ENCODE measurements at regions not wholly inside any gene's neighbourhood (a gene's known extent, or its start where the extent isn't known, plus 50 kb on each side); places are given as distances from the start of the nearest gene placed in this dataset.

GRCh38 chr11:112852143-112852866, 108.9 kb upstream of the NCAM1 start:
- peak; percentile 72 for DNase-seq (ENCODE audit: low read depth)

- DNase-seq (ENCODE audit: low read depth): no peak
Measured at GRCh38 chr11:112856133-112856532, 105.1 kb upstream of the NCAM1 start.

GRCh38 chr11:112856591-112856990, 104.6 kb upstream of the NCAM1 start:
- DNase-seq (ENCODE audit: low read depth): peak; percentile 46

GRCh38 chr11:112858289-112859023, 102.8 kb upstream of the NCAM1 start:
- DNase-seq (ENCODE audit: low read depth): no peak

GRCh38 chr11:112859787-112860186, 101.4 kb upstream of the NCAM1 start:
- DNase-seq (ENCODE audit: low read depth): no peak

GRCh38 chr11:112861356-112861755, 99.9 kb upstream of the NCAM1 start:
- no peak for DNase-seq (ENCODE audit: low read depth)

GRCh38 chr11:112863305-112863704, 97.9 kb upstream of the NCAM1 start:
- DNase-seq (ENCODE audit: low read depth): no peak

GRCh38 chr11:112864672-112865071, 96.5 kb upstream of the NCAM1 start:
- DNase-seq (ENCODE audit: low read depth): no peak

- no peak for DNase-seq (ENCODE audit: low read depth)
Measured at GRCh38 chr11:112871909-112872500, 89.2 kb upstream of the NCAM1 start.

GRCh38 chr11:112874980-112875379, 86.2 kb upstream of the NCAM1 start:
- DNase-seq (ENCODE audit: low read depth): no peak

GRCh38 chr11:112877581-112877980, 83.6 kb upstream of the NCAM1 start:
- no peak for DNase-seq (ENCODE audit: low read depth)

- DNase-seq (ENCODE audit: low read depth): no peak
Measured at GRCh38 chr11:112878033-112878601, 83.1 kb upstream of the NCAM1 start.

GRCh38 chr11:112880495-112880894, 80.7 kb upstream of the NCAM1 start:
- DNase-seq (ENCODE audit: low read depth): no peak

- DNase-seq (ENCODE audit: low read depth): no peak
Measured at GRCh38 chr11:112881461-112881860, 79.8 kb upstream of the NCAM1 start.

- DNase-seq (ENCODE audit: low read depth): no peak
Measured at GRCh38 chr11:112882494-112883381, 78.5 kb upstream of the NCAM1 start.

GRCh38 chr11:112884012-112884767, 77.0 kb upstream of the NCAM1 start:
- peak; percentile 54 for DNase-seq (ENCODE audit: low read depth)

- no peak for DNase-seq (ENCODE audit: low read depth)
Measured at GRCh38 chr11:112885744-112886433, 75.3 kb upstream of the NCAM1 start.

GRCh38 chr11:112886434-112887370, 74.5 kb upstream of the NCAM1 start:
- peak; percentile 23 for DNase-seq (ENCODE audit: low read depth)

- no peak for DNase-seq (ENCODE audit: low read depth)
Measured at GRCh38 chr11:112889446-112889845, 71.8 kb upstream of the NCAM1 start.
